GM19328 (cell line): ENCODE measurements at regions not wholly inside any gene's neighbourhood (a gene's known extent, or its start where the extent isn't known, plus 50 kb on each side); places are given as distances from the start of the nearest gene placed in this dataset.

ENCODE experiments used
- ATAC-seq: cut with Tn5 transposase; IDR thresholded peaks from one replicate; pipeline ENCODE4 v1.9.1; 2021; ENCODE audit warnings: mild to moderate bottlenecking, moderate library complexity; ENCODE audit not compliant: unreplicated experiment

GRCh38 chr1:208410409-208410808 is 166.2 kb upstream of the PLXNA2 start:
- no peak for ATAC-seq

GRCh38 chr1:208413006-208413405 is 168.8 kb upstream of the PLXNA2 start:
- ATAC-seq: no peak

GRCh38 chr1:208418667-208419066 is 174.5 kb upstream of the PLXNA2 start:
- no peak for ATAC-seq

- ATAC-seq: no peak
These were observed 175.7 kb upstream of the PLXNA2 start for GRCh38 chr1:208419746-208420420.

- no peak for ATAC-seq
These were observed 176.5 kb upstream of the PLXNA2 start for GRCh38 chr1:208420696-208421095.

- ATAC-seq: no peak
These were observed 177.3 kb upstream of the PLXNA2 start for GRCh38 chr1:208421486-208421885.

- ATAC-seq: no peak
These were observed 179.3 kb upstream of the PLXNA2 start for GRCh38 chr1:208423526-208423925.

- ATAC-seq: no peak
These were observed 180.9 kb upstream of the PLXNA2 start for GRCh38 chr1:208425096-208425495.

- no peak for ATAC-seq
These were observed 186.0 kb upstream of the PLXNA2 start for GRCh38 chr1:208430220-208430619.

GRCh38 chr1:208431721-208432120 is 187.5 kb upstream of the PLXNA2 start:
- no peak for ATAC-seq

GRCh38 chr1:208432346-208432745 is 188.2 kb upstream of the PLXNA2 start:
- ATAC-seq: no peak

GRCh38 chr1:208433086-208433485 is 188.9 kb upstream of the PLXNA2 start:
- no peak for ATAC-seq

- no peak for ATAC-seq
These were observed 189.8 kb upstream of the PLXNA2 start for GRCh38 chr1:208433971-208434370.

GRCh38 chr1:208437401-208437800 is 193.2 kb upstream of the PLXNA2 start:
- ATAC-seq: no peak

- ATAC-seq: no peak
These were observed 194.0 kb upstream of the PLXNA2 start for GRCh38 chr1:208438112-208438699.

- ATAC-seq: no peak
These were observed 201.6 kb upstream of the PLXNA2 start for GRCh38 chr1:208445758-208446203.

- no peak for ATAC-seq
These were observed 202.1 kb upstream of the PLXNA2 start for GRCh38 chr1:208446271-208446691.

- ATAC-seq: no peak
These were observed 204.2 kb upstream of the PLXNA2 start for GRCh38 chr1:208448425-208448824.

GRCh38 chr1:208449951-208450350 is 205.8 kb upstream of the PLXNA2 start:
- no peak for ATAC-seq

- ATAC-seq: no peak
These were observed 206.8 kb upstream of the PLXNA2 start for GRCh38 chr1:208450958-208451357.

GRCh38 chr1:208455821-208456220 is 211.6 kb upstream of the PLXNA2 start:
- no peak for ATAC-seq

- no peak for ATAC-seq
These were observed 212.3 kb upstream of the PLXNA2 start for GRCh38 chr1:208456487-208456886.

GRCh38 chr1:208460823-208461222 is 216.6 kb upstream of the PLXNA2 start:
- ATAC-seq: no peak
